Testis (tissue), 2 donors: ENCODE measurements at regions not wholly inside any gene's neighbourhood (a gene's known extent, or its start where the extent isn't known, plus 50 kb on each side); places are given as distances from the start of the nearest gene placed in this dataset.

Source experiments
- POLR2A ChIP-seq: fragments of 450-650 bp; IDR thresholded peaks from one replicate; pipeline ENCODE4 v1.6.1; 2017; ENCODE audit warnings: antibody characterized with exemption, mild to moderate bottlenecking, moderate library complexity
- TF ChIP-seq, protein P1 (sequence below), 3 experiments: fragments of 450-650 bp in 2 of 3; fragments of 200-600 bp in 1 of 3; sonication (generic) in 1 of 3; IDR thresholded peaks; one replicate each; pipeline ENCODE4 v1.5.1; 2016 to 2019; ENCODE audit warnings: antibody characterized with exemption in 3 of 3, mild to moderate bottlenecking in 2 of 3, moderate library complexity in 1 of 3

DNA sequence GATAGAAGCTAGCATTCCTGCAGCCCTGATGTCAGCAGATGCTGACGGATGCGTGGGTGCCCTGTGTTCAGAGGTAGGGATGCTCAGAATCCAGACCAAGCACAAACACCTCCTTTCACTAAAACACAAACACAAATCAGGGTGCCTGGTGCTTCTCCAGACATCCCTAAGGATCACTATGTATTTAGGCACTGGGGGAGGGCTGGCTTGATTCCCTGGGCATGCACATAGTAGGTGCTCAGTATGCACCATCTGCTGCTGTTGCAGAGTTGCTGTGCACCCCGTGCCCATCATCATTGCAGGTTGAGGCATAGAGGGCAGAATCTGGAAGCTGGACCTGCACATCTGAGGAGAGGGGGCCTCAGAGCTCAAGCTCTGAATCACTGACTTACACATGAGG is 114.8 kb downstream of the PHETA1 start:
- TF ChIP-seq POLR2A = no peak
- TF ChIP-seq, protein P1, sequence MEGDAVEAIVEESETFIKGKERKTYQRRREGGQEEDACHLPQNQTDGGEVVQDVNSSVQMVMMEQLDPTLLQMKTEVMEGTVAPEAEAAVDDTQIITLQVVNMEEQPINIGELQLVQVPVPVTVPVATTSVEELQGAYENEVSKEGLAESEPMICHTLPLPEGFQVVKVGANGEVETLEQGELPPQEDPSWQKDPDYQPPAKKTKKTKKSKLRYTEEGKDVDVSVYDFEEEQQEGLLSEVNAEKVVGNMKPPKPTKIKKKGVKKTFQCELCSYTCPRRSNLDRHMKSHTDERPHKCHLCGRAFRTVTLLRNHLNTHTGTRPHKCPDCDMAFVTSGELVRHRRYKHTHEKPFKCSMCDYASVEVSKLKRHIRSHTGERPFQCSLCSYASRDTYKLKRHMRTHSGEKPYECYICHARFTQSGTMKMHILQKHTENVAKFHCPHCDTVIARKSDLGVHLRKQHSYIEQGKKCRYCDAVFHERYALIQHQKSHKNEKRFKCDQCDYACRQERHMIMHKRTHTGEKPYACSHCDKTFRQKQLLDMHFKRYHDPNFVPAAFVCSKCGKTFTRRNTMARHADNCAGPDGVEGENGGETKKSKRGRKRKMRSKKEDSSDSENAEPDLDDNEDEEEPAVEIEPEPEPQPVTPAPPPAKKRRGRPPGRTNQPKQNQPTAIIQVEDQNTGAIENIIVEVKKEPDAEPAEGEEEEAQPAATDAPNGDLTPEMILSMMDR (IDR thresholded peaks at IDR 0.05) = no peak
